SK-N-MC (cell line): ENCODE measurements at regions not wholly inside any gene's neighbourhood (a gene's known extent, or its start where the extent isn't known, plus 50 kb on each side); places are given as distances from the start of the nearest gene placed in this dataset.

Source experiments
- EZH2 ChIP-seq: fragments of 200-600 bp; sonication (generic); IDR thresholded peaks from one replicate; pipeline ENCODE4 v1.6.1; 2017; ENCODE audit warnings: antibody characterized with exemption
- FOXP2 ChIP-seq: optimal IDR thresholded peaks from 2 replicates; pipeline ENCODE3; 2011; ENCODE audit warnings: mild to moderate bottlenecking, moderate library complexity; ENCODE audit not compliant: insufficient read depth; ENCODE audit errors: extremely low read length, control extremely low read depth
- POLR2AphosphoS5 ChIP-seq: IDR thresholded peaks from 2 replicates; pipeline ENCODE4 v1.6.1; 2012; ENCODE audit warnings: mild to moderate bottlenecking, low read depth, low read length, borderline replicate concordance

GRCh38 chr6:148074291-148074690 lies 268.3 kb upstream of the SASH1 start:
- TF ChIP-seq POLR2AphosphoS5 = no peak
- TF ChIP-seq EZH2 = no peak
- TF ChIP-seq FOXP2 = no peak
